DND-41 (cell line): ENCODE measurements at regions not wholly inside any gene's neighbourhood (a gene's known extent, or its start where the extent isn't known, plus 50 kb on each side); places are given as distances from the start of the nearest gene placed in this dataset.

ENCODE experiments used
- ATAC-seq: fragments of 200-7000 bp; cut with Tn5 transposase; 3 replicates; pipeline ENCODE4 v1.9.1; 2021; ENCODE audit warnings: low read depth; ENCODE audit not compliant: insufficient read depth
- DNase-seq: peaks from one replicate; pipeline ENCODE4 v3.0.0-alpha.2; 2020
- H2AFZ ChIP-seq: 2 replicates; pipeline ENCODE4 v1.6.0; 2012; ENCODE audit warnings: low read depth, low read length
- H3K27ac ChIP-seq: 2 replicates; pipeline ENCODE4 v1.5.1; 2012; ENCODE audit warnings: low read length, inconsistent platforms
- H3K27me3 ChIP-seq: fragments of 200-600 bp; sonication (generic); 2 replicates; pipeline ENCODE4 v1.6.0; 2012; ENCODE audit warnings: low read length, mild to moderate bottlenecking, inconsistent platforms; ENCODE audit not compliant: insufficient read depth, poor library complexity
- H3K36me3 ChIP-seq: 2 replicates; pipeline ENCODE4 v1.5.1; 2012; ENCODE audit warnings: low read length, inconsistent platforms; ENCODE audit not compliant: insufficient read depth
- H3K4me1 ChIP-seq: 2 replicates; pipeline ENCODE4 v1.5.1; 2012; ENCODE audit warnings: mild to moderate bottlenecking, low read length; ENCODE audit not compliant: insufficient read depth
- H3K4me2 ChIP-seq: 2 replicates; pipeline ENCODE4 v1.6.0; 2012; ENCODE audit warnings: mild to moderate bottlenecking, moderate library complexity, low read length, inconsistent platforms; ENCODE audit not compliant: insufficient read depth
- H3K4me3 ChIP-seq, 2 experiments: fragments of 200-600 bp in 1 of 2; shearing (Covaris generic) in 1 of 2; 2 replicates each; pipeline ENCODE4 v1.5.1; 2012 to 2016; ENCODE audit warnings: inconsistent platforms in 2 of 2, low read length in 2 of 2, mild to moderate bottlenecking in 2 of 2, low read depth in 1 of 2, moderate library complexity in 1 of 2
- H3K79me2 ChIP-seq: 2 replicates; pipeline ENCODE4 v1.6.0; 2012; ENCODE audit warnings: low read length, inconsistent platforms; ENCODE audit not compliant: insufficient read depth
- H3K9ac ChIP-seq: 2 replicates; pipeline ENCODE4 v1.6.0; 2012; ENCODE audit warnings: low read depth, mild to moderate bottlenecking, inconsistent platforms, low read length, moderate library complexity
- H3K9me3 ChIP-seq: 2 replicates; pipeline ENCODE4 v1.5.1; 2012; ENCODE audit warnings: low read length, moderate library complexity, mild to moderate bottlenecking, inconsistent platforms; ENCODE audit not compliant: insufficient read depth, severe bottlenecking
- H4K20me1 ChIP-seq: 2 replicates; pipeline ENCODE4 v1.6.0; 2012; ENCODE audit warnings: low read length; ENCODE audit not compliant: insufficient read depth
- CTCF ChIP-seq: IDR thresholded peaks from 2 replicates; pipeline ENCODE4 v1.5.1; 2012; ENCODE audit warnings: borderline replicate concordance, low read length, moderate library complexity, mild to moderate bottlenecking; ENCODE audit not compliant: poor library complexity, severe bottlenecking; ENCODE audit errors: extremely low read depth
- EZH2 ChIP-seq: IDR thresholded peaks from 3 replicates; pipeline ENCODE4 v1.6.1; 2012; ENCODE audit warnings: borderline replicate concordance, low read depth, mild to moderate bottlenecking, moderate library complexity, low read length, inconsistent platforms; ENCODE audit not compliant: severe bottlenecking

DNA sequence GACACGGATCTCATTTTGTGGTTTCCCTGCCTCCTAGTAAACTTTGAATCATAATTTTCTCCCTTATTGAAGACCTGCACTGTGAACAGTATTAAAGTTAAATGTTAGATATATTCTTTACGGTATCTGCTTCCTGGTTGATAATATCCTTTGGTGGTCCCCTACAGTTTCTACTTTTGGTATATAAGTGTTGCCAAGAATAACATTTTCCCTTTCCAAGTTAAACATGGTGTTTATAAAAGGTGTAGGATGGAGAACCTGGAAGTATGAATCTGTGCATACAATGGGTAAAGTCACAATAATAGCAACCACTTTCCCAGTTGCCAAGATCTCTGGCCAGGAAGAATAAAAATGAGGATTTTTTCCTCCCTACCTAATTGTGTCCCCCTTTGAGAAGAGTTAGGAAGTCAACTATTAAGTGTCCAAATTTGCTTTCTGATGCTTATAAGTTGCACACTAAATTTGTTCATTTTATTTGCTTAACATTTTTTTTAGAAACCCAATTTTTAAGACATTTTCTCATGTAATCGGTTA, 201.0 kb upstream of the STK17B start:
- Histone ChIP-seq H3K4me2 (no peak overlapping the region), H4K20me1 (no peaks in the 10 kb centered on the region), H3K9ac (no peak overlapping the region), H2AFZ (no peak overlapping the region), H3K4me3 (no peak overlapping the region), H3K27ac (no peak overlapping the region), H3K4me1 (no peaks in the 10 kb centered on the region), H3K9me3 (peaks cover 2% of the 10 kb centered on the region), H3K79me2 (no peaks in the 10 kb centered on the region), H3K27me3 (no peaks in the 10 kb centered on the region), H3K36me3 (no peaks in the 10 kb centered on the region)
- DNase-seq (no peak), ATAC-seq (no peak)
- TF ChIP-seq EZH2 (no peak), CTCF (no peak)

GRCh38 chr2:196372811-196373664, 201.7 kb upstream of the STK17B start:
- H4K20me1 ChIP-seq: no peaks in the 10 kb centered on the region
- no peak overlapping the region for H3K4me3 ChIP-seq
- ATAC-seq (no peak), DNase-seq (no peak)
- no peaks in the 10 kb centered on the region for H3K79me2 ChIP-seq
- H3K36me3 ChIP-seq: no peaks in the 10 kb centered on the region
- H3K27me3 ChIP-seq: no peaks in the 10 kb centered on the region
- no peak overlapping the region for H3K27ac ChIP-seq
- no peak overlapping the region for H3K4me2 ChIP-seq
- no peaks in the 10 kb centered on the region for H3K9me3 ChIP-seq
- H2AFZ ChIP-seq: no peak overlapping the region
- H3K4me1 ChIP-seq: no peaks in the 10 kb centered on the region
- no peak overlapping the region for H3K9ac ChIP-seq
- TF ChIP-seq CTCF: no peak

- no peaks in the 10 kb centered on the region for H3K36me3 ChIP-seq
- H3K9me3 ChIP-seq: no peaks in the 10 kb centered on the region
- no peak overlapping the region; the same call in 1 of the 2 replicates for H2AFZ ChIP-seq
- H3K4me2 ChIP-seq: no peak overlapping the region
- TF ChIP-seq EZH2 (no peak), CTCF (no peak)
- H3K4me1 ChIP-seq: no peaks in the 10 kb centered on the region
- no peaks in the 10 kb centered on the region for H3K79me2 ChIP-seq
- H3K27ac ChIP-seq: no peak overlapping the region
- no peak overlapping the region for H3K9ac ChIP-seq
- ATAC-seq (no peak), DNase-seq (no peak)
- no peaks in the 10 kb centered on the region for H4K20me1 ChIP-seq
- no peaks in the 10 kb centered on the region for H3K27me3 ChIP-seq
- no peak overlapping the region for H3K4me3 ChIP-seq
Measured at GRCh38 chr2:196376984-196377877, 205.9 kb upstream of the STK17B start.
